ENCODE measurements at regions not wholly inside any gene's neighbourhood (a gene's known extent, or its start where the extent isn't known, plus 50 kb on each side); places are given as distances from the start of the nearest gene placed in this dataset.

DNA sequence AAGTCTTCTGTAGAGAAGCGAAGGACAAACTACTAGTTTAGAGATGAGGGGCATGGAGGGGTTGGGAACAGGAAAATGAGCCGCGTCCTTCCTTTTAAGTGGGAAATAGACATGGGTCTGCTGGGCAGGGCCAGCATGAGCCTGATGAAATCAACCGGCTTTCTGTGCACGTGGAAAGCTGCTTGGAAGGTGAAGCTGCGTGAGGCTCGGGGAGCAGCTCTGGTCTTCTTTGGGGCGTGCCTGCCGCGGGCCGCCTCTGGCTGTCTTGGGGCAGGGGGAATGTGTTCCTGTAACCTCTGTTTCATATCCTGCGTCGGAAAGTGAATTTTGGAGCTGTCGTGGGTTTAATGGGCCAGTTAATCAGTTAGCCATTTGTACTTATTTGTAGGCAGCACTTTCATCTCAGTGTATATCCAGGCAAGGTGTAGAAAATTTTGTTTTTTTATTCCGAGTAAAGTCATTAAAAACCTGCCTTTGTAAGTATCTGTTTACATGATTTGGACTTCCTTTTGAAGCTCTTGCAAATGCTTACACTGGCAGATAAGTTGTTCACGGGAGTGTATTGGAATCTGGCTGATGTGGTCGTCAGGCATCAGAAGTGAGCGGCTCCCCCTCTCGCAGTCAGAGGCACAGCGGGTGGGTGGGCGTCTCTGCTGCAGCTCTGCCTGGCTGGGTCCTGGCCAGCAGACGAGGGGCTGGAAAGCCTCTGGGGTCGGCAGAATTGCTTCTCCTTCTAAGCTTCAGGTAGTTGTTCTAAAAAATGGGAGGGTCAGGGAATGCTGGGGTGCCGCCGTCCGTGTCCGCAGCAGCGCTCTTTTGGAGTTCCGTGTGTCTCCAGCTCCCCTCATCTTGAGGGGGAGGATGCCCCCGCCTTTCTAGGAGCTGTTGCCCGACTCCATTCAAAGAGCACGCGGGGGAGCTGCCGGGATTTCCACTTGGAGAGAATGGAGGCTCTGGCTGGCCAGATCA lies 70.5 kb upstream of the HGFAC start:
- Histone ChIP-seq H3K36me3 (ENCODE audit: insufficient read depth) (no peaks in the 10 kb centered on the region), H4K20me1 (ENCODE audit: insufficient read depth) (no peaks in the 10 kb centered on the region), H3K79me2 (ENCODE audit: insufficient read depth, low read depth) (no peaks in the 10 kb centered on the region), H3K4me1 (ENCODE audit: low read depth, poor library complexity, severe bottlenecking) (no peaks in the 10 kb centered on the region), H3K4me3 (IDR thresholded peaks at IDR 0.05; ENCODE audit: insufficient read depth, low read depth, low read length) (no peak overlapping the region), H3K27me3 (ENCODE audit: insufficient read depth, low read depth) (no peaks in the 10 kb centered on the region), H3K9ac (no peak overlapping the region), H3K4me2 (no peak overlapping the region), H2AFZ (ENCODE audit: low read depth) (no peak overlapping the region), H3K27ac (no peak overlapping the region)
- TF ChIP-seq CTCF (conservative IDR thresholded peaks at IDR 0.05; ENCODE audit: low read depth, low read length) = no peak

- Histone ChIP-seq H3K36me3 (ENCODE audit: insufficient read depth) (no peaks in the 10 kb centered on the region), H4K20me1 (ENCODE audit: insufficient read depth) (no peaks in the 10 kb centered on the region), H3K27me3 (ENCODE audit: insufficient read depth, low read depth) (no peaks in the 10 kb centered on the region), H2AFZ (ENCODE audit: low read depth) (no peak overlapping the region), H3K27ac (no peak overlapping the region), H3K4me1 (ENCODE audit: low read depth, poor library complexity, severe bottlenecking) (no peaks in the 10 kb centered on the region), H3K4me2 (no peak overlapping the region), H3K9ac (no peak overlapping the region), H3K4me3 (IDR thresholded peaks at IDR 0.05; ENCODE audit: insufficient read depth, low read depth, low read length) (no peak overlapping the region), H3K79me2 (ENCODE audit: insufficient read depth, low read depth) (no peaks in the 10 kb centered on the region)
- TF ChIP-seq CTCF (conservative IDR thresholded peaks at IDR 0.05; ENCODE audit: low read depth, low read length) = no peak
Measured at GRCh38 chr4:3372264-3372932, 69.4 kb upstream of the HGFAC start.

GRCh38 chr4:3372933-3373465 lies 68.8 kb upstream of the HGFAC start:
- Histone ChIP-seq H2AFZ (ENCODE audit: low read depth) (no peak overlapping the region), H3K4me2 (no peak overlapping the region), H3K4me1 (ENCODE audit: low read depth, poor library complexity, severe bottlenecking) (no peaks in the 10 kb centered on the region)

DNA sequence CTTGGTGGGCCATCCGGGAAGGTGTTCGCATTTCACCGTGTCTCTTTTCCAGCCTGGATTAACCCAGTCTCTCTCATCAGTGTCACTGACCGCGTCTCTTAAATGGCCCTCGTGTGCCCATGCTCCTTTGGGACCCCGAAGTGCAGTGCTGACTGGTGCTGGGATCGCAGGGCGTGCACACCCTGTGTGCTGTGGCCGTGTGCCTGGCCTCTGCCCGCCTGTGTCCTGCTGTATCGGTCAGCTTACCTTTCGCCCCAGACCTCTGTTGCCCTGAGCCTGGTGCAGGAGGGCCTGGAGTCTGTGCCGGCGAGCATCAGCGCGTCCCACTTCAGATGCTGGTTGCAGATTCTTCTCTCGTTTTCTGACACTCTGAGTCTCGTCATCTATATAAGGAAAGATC lies 68.3 kb upstream of the HGFAC start:
- no peak overlapping the region for H3K4me3 ChIP-seq (IDR thresholded peaks at IDR 0.05; ENCODE audit: insufficient read depth, low read depth, low read length)
- no peak overlapping the region for H3K9ac ChIP-seq
- H4K20me1 ChIP-seq (ENCODE audit: insufficient read depth) = no peaks in the 10 kb centered on the region
- no peak overlapping the region for H3K27ac ChIP-seq
- no peaks in the 10 kb centered on the region for H3K4me1 ChIP-seq (ENCODE audit: low read depth, poor library complexity, severe bottlenecking)
- no peak for TF ChIP-seq CTCF (conservative IDR thresholded peaks at IDR 0.05; ENCODE audit: low read depth, low read length)
- H2AFZ ChIP-seq (ENCODE audit: low read depth) = no peak overlapping the region
- H3K79me2 ChIP-seq (ENCODE audit: insufficient read depth, low read depth) = no peaks in the 10 kb centered on the region
- no peaks in the 10 kb centered on the region for H3K36me3 ChIP-seq (ENCODE audit: insufficient read depth)
- H3K27me3 ChIP-seq (ENCODE audit: insufficient read depth, low read depth) = no peaks in the 10 kb centered on the region
- H3K4me2 ChIP-seq = no peak overlapping the region

More at GRCh38 chr4:3372933-3373465, 68.8 kb upstream of the HGFAC start:
- no peaks in the 10 kb centered on the region for H3K36me3 ChIP-seq (ENCODE audit: insufficient read depth)
- no peak overlapping the region for H3K27ac ChIP-seq
- no peak overlapping the region for H3K9ac ChIP-seq
- no peaks in the 10 kb centered on the region for H3K27me3 ChIP-seq (ENCODE audit: insufficient read depth, low read depth)
- H3K79me2 ChIP-seq (ENCODE audit: insufficient read depth, low read depth) = no peaks in the 10 kb centered on the region
- H3K4me3 ChIP-seq (IDR thresholded peaks at IDR 0.05; ENCODE audit: insufficient read depth, low read depth, low read length) = no peak overlapping the region
- no peak for TF ChIP-seq CTCF (conservative IDR thresholded peaks at IDR 0.05; ENCODE audit: low read depth, low read length)
- H4K20me1 ChIP-seq (ENCODE audit: insufficient read depth) = no peaks in the 10 kb centered on the region
